ENCODE measurements at regions not wholly inside any gene's neighbourhood (a gene's known extent, or its start where the extent isn't known, plus 50 kb on each side); places are given as distances from the start of the nearest gene placed in this dataset.

GRCh38 chr9:16335788-16336580, 534.5 kb downstream of the BNC2 start:
- FAIRE-seq = no peak
- no peak for TF ChIP-seq RFX1 (IDR thresholded peaks at IDR 0.05)
- no peak for TF ChIP-seq SPI1 (IDR thresholded peaks at IDR 0.05; ENCODE audit: borderline replicate concordance, low read depth, low read length)
- no peak for TF ChIP-seq MCM5 (IDR thresholded peaks at IDR 0.05; ENCODE audit: low read depth)
- no peak for TF ChIP-seq ZNF408 (CRISPR knock-in tag; IDR thresholded peaks at IDR 0.05; ENCODE audit: low read depth)
- TF ChIP-seq, protein P1, sequence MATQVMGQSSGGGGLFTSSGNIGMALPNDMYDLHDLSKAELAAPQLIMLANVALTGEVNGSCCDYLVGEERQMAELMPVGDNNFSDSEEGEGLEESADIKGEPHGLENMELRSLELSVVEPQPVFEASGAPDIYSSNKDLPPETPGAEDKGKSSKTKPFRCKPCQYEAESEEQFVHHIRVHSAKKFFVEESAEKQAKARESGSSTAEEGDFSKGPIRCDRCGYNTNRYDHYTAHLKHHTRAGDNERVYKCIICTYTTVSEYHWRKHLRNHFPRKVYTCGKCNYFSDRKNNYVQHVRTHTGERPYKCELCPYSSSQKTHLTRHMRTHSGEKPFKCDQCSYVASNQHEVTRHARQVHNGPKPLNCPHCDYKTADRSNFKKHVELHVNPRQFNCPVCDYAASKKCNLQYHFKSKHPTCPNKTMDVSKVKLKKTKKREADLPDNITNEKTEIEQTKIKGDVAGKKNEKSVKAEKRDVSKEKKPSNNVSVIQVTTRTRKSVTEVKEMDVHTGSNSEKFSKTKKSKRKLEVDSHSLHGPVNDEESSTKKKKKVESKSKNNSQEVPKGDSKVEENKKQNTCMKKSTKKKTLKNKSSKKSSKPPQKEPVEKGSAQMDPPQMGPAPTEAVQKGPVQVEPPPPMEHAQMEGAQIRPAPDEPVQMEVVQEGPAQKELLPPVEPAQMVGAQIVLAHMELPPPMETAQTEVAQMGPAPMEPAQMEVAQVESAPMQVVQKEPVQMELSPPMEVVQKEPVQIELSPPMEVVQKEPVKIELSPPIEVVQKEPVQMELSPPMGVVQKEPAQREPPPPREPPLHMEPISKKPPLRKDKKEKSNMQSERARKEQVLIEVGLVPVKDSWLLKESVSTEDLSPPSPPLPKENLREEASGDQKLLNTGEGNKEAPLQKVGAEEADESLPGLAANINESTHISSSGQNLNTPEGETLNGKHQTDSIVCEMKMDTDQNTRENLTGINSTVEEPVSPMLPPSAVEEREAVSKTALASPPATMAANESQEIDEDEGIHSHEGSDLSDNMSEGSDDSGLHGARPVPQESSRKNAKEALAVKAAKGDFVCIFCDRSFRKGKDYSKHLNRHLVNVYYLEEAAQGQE (IDR thresholded peaks at IDR 0.05; ENCODE audit: borderline replicate concordance) = no peak
- TF ChIP-seq, protein P1 (CRISPR knock-in tag; IDR thresholded peaks at IDR 0.05; ENCODE audit: low read depth) = no peak
- TF ChIP-seq TFAM (CRISPR knock-in tag; conservative IDR thresholded peaks at IDR 0.05) = no peak
- TF ChIP-seq JUNB (CRISPR knock-in tag; conservative IDR thresholded peaks at IDR 0.05) = no peak
- TF ChIP-seq CBFB (CRISPR knock-in tag; IDR thresholded peaks at IDR 0.05) = no peak
- no peak for TF ChIP-seq GTF2A2 (tag; IDR thresholded peaks at IDR 0.05)
- TF ChIP-seq POLR2H (tag; IDR thresholded peaks at IDR 0.05; ENCODE audit: low read depth) = no peak
- TF ChIP-seq ZC3H8 (IDR thresholded peaks at IDR 0.05) = no peak
- no peak for TF ChIP-seq PHF8 (IDR thresholded peaks at IDR 0.05; ENCODE audit: borderline replicate concordance, low read length)
- no peak for TF ChIP-seq SAFB2 (IDR thresholded peaks at IDR 0.05; ENCODE audit: borderline replicate concordance, low read depth, low read length, severe bottlenecking)
- TF ChIP-seq ZNF239 (CRISPR knock-in tag; IDR thresholded peaks at IDR 0.05) = no peak

More at GRCh38 chr9:16335788-16336580, 534.5 kb downstream of the BNC2 start:
- in situ Hi-C loops (cut with MboI) = no loop called here
- H3K27ac ChIP-seq (ENCODE audit: extremely low read depth, low read depth, low read length) = no peak overlapping the region
- H3K9me1 ChIP-seq (ENCODE audit: control insufficient read depth, insufficient read depth, low read length) = no peaks in the 10 kb centered on the region
- no peaks in the 10 kb centered on the region for H3K36me3 ChIP-seq (ENCODE audit: control insufficient read depth, insufficient read depth, low read length)
- no TSS peak for BruUV-seq (replicated peaks)
- H3K4me3 ChIP-seq = no peak overlapping the region
- H3K79me2 ChIP-seq (ENCODE audit: control insufficient read depth, insufficient read depth, low read length) = no peaks in the 10 kb centered on the region
- no peak overlapping the region for H2AFZ ChIP-seq (ENCODE audit: low read depth, low read length)
- H4K20me1 ChIP-seq (replicated peaks; ENCODE audit: control insufficient read depth, insufficient read depth, low read length) = no peaks in the 10 kb centered on the region
- POLR2A ChIA-PET = no interaction called here
- no peaks in the 10 kb centered on the region for H3K4me1 ChIP-seq (replicated peaks in 1 of 2; ENCODE audit: control insufficient read depth in 2 of 2, insufficient read depth in 2 of 2, low read length in 2 of 2)
- DNase-seq (ENCODE audit: extremely low read depth in 1 of 4, low spot score in 3 of 4) (no peak), ATAC-seq (no peak)
- no peak overlapping the region for H3K9ac ChIP-seq (ENCODE audit: insufficient read depth in 1 of 2, low read depth in 2 of 2, low read length in 2 of 2)
- CTCF ChIA-PET (ENCODE audit: low intra/inter-chr PET ratio) = no interaction called here
- intact Hi-C loops (cut with micrococcal nuclease) = no loop called here
- no peaks in the 10 kb centered on the region for H3K9me3 ChIP-seq (replicated peaks; ENCODE audit: control insufficient read depth, insufficient read depth, low read depth, low read length)
- no peak overlapping the region for H3K4me2 ChIP-seq (ENCODE audit: insufficient read depth, low read length)
- WGBS (ENCODE audit: insufficient coverage, low coverage, missing lambda C conversion rate) = 1% methylated on average over 7 of the region's 7 CpGs
- H3K27me3 ChIP-seq (ENCODE audit: control insufficient read depth in 2 of 2, insufficient read depth in 2 of 2, low read length in 2 of 2) = no peaks in the 10 kb centered on the region

Data from K562 (cell line).